ENCODE measurements at regions not wholly inside any gene's neighbourhood (a gene's known extent, or its start where the extent isn't known, plus 50 kb on each side); places are given as distances from the start of the nearest gene placed in this dataset.

DNA sequence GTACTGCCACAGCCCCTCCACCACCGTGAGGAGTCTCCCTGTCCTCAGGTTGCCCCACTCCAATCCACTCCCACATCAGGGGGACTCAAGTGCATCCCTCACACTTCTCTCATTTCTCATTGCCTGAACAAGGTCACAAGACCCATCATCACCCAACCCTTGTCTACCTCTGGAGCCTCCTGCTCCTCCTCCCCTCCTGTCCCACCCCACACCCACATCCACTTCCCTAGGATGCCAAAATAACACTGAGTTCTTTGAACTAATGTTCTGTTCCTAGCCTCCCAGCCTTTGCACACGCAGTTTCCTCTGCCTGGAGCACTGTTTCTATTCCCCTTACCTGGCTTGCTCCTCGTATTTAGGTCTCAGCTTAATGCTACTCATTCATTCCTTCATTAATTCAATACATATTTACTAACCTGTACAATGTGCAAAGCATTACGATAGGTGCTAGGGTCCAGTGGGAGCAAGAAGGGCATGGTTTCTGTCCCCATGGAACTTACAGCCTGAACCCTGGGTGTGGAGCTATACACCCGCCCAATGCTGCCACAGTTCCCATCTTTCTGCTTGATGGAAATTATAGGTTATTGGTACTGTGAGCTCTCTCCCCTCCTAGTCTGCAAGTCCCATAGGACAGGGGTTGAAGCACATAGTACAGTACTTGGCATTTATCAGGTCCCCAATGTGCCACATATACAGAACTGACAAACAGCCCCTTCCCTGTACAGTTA is 96.1 kb upstream of the GRIK3 start:
- Histone ChIP-seq H3K9me3 (ENCODE audit: low read depth) (no peaks in the 10 kb centered on the region), H2AFZ (no peak overlapping the region), H4K20me1 (ENCODE audit: insufficient read depth) (no peaks in the 10 kb centered on the region), H3K9ac (no peak overlapping the region), H3F3A (ENCODE audit: insufficient read depth) (no peaks in the 10 kb centered on the region), H3K36me3 (ENCODE audit: low read depth) (no peaks in the 10 kb centered on the region), H3K4me1 (ENCODE audit: insufficient read depth) (no peaks in the 10 kb centered on the region), H3K27me3 (replicated peaks; ENCODE audit: insufficient read depth) (no peaks in the 10 kb centered on the region), H3K9me2 (ENCODE audit: insufficient read depth) (no peaks in the 10 kb centered on the region), H3K79me2 (ENCODE audit: insufficient read depth) (no peaks in the 10 kb centered on the region), H3K4me2 (ENCODE audit: unreplicated experiment) (no peak overlapping the region), H3K4me3 (no peak overlapping the region), H3K27ac (no peak overlapping the region)
- 11 to 20% methylated on average over 5 of the region's 5 CpGs for WGBS, 2 experiments (ENCODE audit: low coverage in 1 of 2, low lambda C conversion rate in 2 of 2, missing lambda C conversion rate in 2 of 2)
- TF ChIP-seq EZH2 (IDR thresholded peaks at IDR 0.05; ENCODE audit: insufficient read depth, poor library complexity, severe bottlenecking) (no peak), EZH2phosphoT487 (IDR thresholded peaks at IDR 0.05; ENCODE audit: insufficient read depth, low read depth) (no peak)
- no peak for DNase-seq
- in situ Hi-C loops (cut with MboI), result no loop called here

DNA sequence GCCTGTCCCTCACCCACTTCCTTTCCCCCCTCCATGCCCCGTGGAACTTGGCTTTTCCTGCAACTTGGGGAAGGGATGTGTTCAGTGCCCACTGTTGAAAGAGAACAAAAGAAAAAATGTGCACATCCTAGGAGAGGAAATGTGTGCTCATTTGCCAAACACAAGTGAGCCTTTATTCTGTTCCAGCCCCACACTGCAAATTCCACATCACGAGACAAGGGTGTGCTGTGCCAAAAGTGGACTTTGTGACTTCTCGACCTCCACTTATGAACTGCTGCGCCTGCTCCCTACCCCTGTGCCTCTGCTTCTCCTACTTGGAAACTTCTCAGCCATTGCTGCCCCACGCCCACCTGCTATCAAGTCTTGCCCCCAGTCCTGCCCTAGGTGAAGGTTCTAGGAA is 97.0 kb upstream of the GRIK3 start:
- Histone ChIP-seq H3K4me3 (no peak overlapping the region), H3K9ac (no peak overlapping the region), H2AFZ (no peak overlapping the region), H3K4me2 (ENCODE audit: unreplicated experiment) (no peak overlapping the region), H3F3A (ENCODE audit: insufficient read depth) (no peaks in the 10 kb centered on the region), H3K9me3 (ENCODE audit: low read depth) (no peaks in the 10 kb centered on the region), H3K79me2 (ENCODE audit: insufficient read depth) (no peaks in the 10 kb centered on the region), H3K27ac (no peak overlapping the region), H3K4me1 (ENCODE audit: insufficient read depth) (no peaks in the 10 kb centered on the region), H4K20me1 (ENCODE audit: insufficient read depth) (no peaks in the 10 kb centered on the region), H3K9me2 (ENCODE audit: insufficient read depth) (no peaks in the 10 kb centered on the region), H3K27me3 (replicated peaks; ENCODE audit: insufficient read depth) (no peaks in the 10 kb centered on the region), H3K36me3 (ENCODE audit: low read depth) (no peaks in the 10 kb centered on the region)
- DNase-seq, result no peak
- 13 to 19% methylated on average over 5 of the region's 5 CpGs for WGBS, 2 experiments (ENCODE audit: low coverage in 1 of 2, low lambda C conversion rate in 2 of 2, missing lambda C conversion rate in 2 of 2)
- in situ Hi-C loops (cut with MboI), result no loop called here
- no peak for TF ChIP-seq EZH2 (IDR thresholded peaks at IDR 0.05; ENCODE audit: insufficient read depth, poor library complexity, severe bottlenecking)

DNA sequence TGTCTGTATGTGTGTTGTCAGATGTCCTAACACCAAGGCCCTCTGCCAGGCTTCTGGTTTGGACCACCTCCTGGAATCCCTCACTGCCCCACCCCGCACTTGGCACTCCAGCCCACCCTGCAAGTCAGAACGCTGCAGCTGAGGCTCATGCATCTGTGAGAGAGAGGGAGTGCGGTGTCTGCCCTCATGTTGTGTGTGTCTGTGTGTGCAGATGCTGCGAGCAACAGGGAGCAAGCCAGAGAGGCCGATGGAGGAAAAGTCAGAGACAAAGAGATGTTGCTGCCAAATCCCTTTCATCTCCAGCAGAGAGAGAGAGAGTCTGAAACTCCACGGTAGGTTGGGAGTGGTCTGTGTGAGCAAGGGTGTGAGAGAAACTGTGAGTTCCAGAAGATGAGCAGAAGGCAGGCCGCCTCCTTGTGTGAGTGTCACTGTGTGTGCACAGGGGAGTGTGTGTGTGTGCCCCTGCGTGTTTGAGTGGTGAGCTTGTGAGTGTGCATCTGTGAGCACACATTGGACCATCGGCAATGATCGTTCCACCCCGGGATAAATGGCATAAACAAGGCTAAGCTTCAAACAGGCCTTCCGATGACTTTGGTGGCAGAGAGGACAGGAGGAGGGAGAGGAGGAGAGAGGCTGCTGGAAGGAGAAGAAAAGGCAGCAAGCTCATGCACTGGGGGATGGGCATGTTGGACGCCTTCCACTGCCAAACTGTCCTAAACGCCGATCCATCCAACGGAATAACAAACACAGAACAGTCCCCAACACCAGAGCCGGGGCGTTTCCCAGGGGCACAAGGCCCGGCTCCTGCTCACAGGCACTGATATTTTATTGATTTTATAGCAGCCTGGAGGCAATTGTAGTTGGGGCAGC is 99.2 kb upstream of the GRIK3 start:
- H4K20me1 ChIP-seq (ENCODE audit: insufficient read depth), result no peaks in the 10 kb centered on the region
- no peaks in the 10 kb centered on the region for H3K79me2 ChIP-seq (ENCODE audit: insufficient read depth)
- H3K36me3 ChIP-seq (ENCODE audit: low read depth), result no peaks in the 10 kb centered on the region
- no peaks in the 10 kb centered on the region for H3K27me3 ChIP-seq (replicated peaks; ENCODE audit: insufficient read depth)
- no peak overlapping the region for H3K9ac ChIP-seq
- no peaks in the 10 kb centered on the region for H3K9me2 ChIP-seq (ENCODE audit: insufficient read depth)
- TF ChIP-seq EZH2phosphoT487 (IDR thresholded peaks at IDR 0.05; ENCODE audit: insufficient read depth, low read depth) (no peak), EZH2 (IDR thresholded peaks at IDR 0.05; ENCODE audit: insufficient read depth, poor library complexity, severe bottlenecking) (no peak)
- in situ Hi-C loops (cut with MboI), result no loop called here
- no peaks in the 10 kb centered on the region for H3F3A ChIP-seq (ENCODE audit: insufficient read depth)
- no peak for DNase-seq
- WGBS, 2 experiments (ENCODE audit: low coverage in 1 of 2, low lambda C conversion rate in 2 of 2, missing lambda C conversion rate in 2 of 2), result 6 to 10% methylated on average over 18 to 19 of the region's 19 CpGs
- no peaks in the 10 kb centered on the region for H3K4me1 ChIP-seq (ENCODE audit: insufficient read depth)
- no peak overlapping the region for H3K27ac ChIP-seq
- H3K4me3 ChIP-seq, result no peak overlapping the region
- no peaks in the 10 kb centered on the region for H3K9me3 ChIP-seq (ENCODE audit: low read depth)
- no peak overlapping the region for H3K4me2 ChIP-seq (ENCODE audit: unreplicated experiment)
- no peak overlapping the region for H2AFZ ChIP-seq

DNA sequence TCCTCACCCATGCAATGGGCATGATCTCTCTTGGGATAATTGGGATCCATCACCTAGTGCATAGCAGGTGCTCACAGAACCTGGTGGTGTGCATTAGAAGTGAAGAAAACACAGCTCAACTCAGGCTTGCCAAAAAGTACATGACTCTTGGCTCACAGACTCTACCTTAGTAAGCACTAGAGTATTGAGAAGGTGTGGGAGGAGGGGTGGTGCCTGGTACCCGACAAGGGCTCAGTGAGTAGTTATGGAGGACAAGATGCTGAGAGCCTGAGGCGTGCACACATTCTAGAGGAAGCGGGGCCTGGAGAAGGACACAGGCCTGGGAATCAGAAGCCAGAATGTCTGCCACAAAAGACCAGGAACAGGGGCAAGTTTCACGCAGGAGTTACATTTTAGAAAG is 100.3 kb upstream of the GRIK3 start:
- H2AFZ ChIP-seq, result no peak overlapping the region
- H3K27ac ChIP-seq, result no peak overlapping the region
- no peaks in the 10 kb centered on the region for H3K4me1 ChIP-seq (ENCODE audit: insufficient read depth)
- no peaks in the 10 kb centered on the region for H3K36me3 ChIP-seq (ENCODE audit: low read depth)
- no peaks in the 10 kb centered on the region for H3F3A ChIP-seq (ENCODE audit: insufficient read depth)
- no peaks in the 10 kb centered on the region for H3K27me3 ChIP-seq (replicated peaks; ENCODE audit: insufficient read depth)
- H3K4me2 ChIP-seq (ENCODE audit: unreplicated experiment), result no peak overlapping the region
- H3K9me3 ChIP-seq (ENCODE audit: low read depth), result no peaks in the 10 kb centered on the region
- in situ Hi-C loops (cut with MboI), result no loop called here
- no peaks in the 10 kb centered on the region for H4K20me1 ChIP-seq (ENCODE audit: insufficient read depth)
- no peaks in the 10 kb centered on the region for H3K79me2 ChIP-seq (ENCODE audit: insufficient read depth)
- DNase-seq, result no peak
- WGBS, 2 experiments (ENCODE audit: low coverage in 1 of 2, low lambda C conversion rate in 2 of 2, missing lambda C conversion rate in 2 of 2), result 29 to 38% methylated on average over 4 of the region's 4 CpGs
- H3K9ac ChIP-seq, result no peak overlapping the region
- no peaks in the 10 kb centered on the region for H3K9me2 ChIP-seq (ENCODE audit: insufficient read depth)
- no peak for TF ChIP-seq EZH2 (IDR thresholded peaks at IDR 0.05; ENCODE audit: insufficient read depth, poor library complexity, severe bottlenecking)
- TF ChIP-seq EZH2phosphoT487 (IDR thresholded peaks at IDR 0.05; ENCODE audit: insufficient read depth, low read depth), result no peak
- no peak overlapping the region for H3K4me3 ChIP-seq
